Right lung (tissue), 2 donors: ENCODE measurements at regions not wholly inside any gene's neighbourhood (a gene's known extent, or its start where the extent isn't known, plus 50 kb on each side); places are given as distances from the start of the nearest gene placed in this dataset.
"Not testable (repeated sequence)": the region's sequence is repeated elsewhere in the genome, so short reads cannot be mapped to it uniquely, and the experiment has no call there.

Experiments
- DNase-seq, 2 donors: peaks; one replicate each; pipeline ENCODE4 v3.0.0-alpha.2; 2013

GRCh38 chr20:61083431-61083830 is 168.6 kb upstream of the CDH4 start:
- DNase-seq = no peak

- DNase-seq = no peak
Observed at GRCh38 chr20:61086031-61086430, 166.0 kb upstream of the CDH4 start.

GRCh38 chr20:61090541-61090940 is 161.5 kb upstream of the CDH4 start:
- DNase-seq = no peak

- no peak for DNase-seq
Observed at GRCh38 chr20:61092251-61092650, 159.8 kb upstream of the CDH4 start.

GRCh38 chr20:61094581-61094980 is 157.5 kb upstream of the CDH4 start:
- DNase-seq = no peak

GRCh38 chr20:61096463-61096862 is 155.6 kb upstream of the CDH4 start:
- no peak for DNase-seq

GRCh38 chr20:61099806-61100205 is 152.3 kb upstream of the CDH4 start:
- peak; percentile 51 to 60 for DNase-seq

GRCh38 chr20:61100489-61100888 is 151.6 kb upstream of the CDH4 start:
- no peak for DNase-seq

GRCh38 chr20:61101321-61101720 is 150.7 kb upstream of the CDH4 start:
- not testable (repeated sequence) for DNase-seq

- DNase-seq = no peak
Observed at GRCh38 chr20:61104232-61104631, 147.8 kb upstream of the CDH4 start.

GRCh38 chr20:61105395-61105794 is 146.7 kb upstream of the CDH4 start:
- DNase-seq = no peak

- peak in 1 of 2 donors; percentile 17 for DNase-seq
Observed at GRCh38 chr20:61106438-61106837, 145.6 kb upstream of the CDH4 start.

GRCh38 chr20:61109221-61109805 is 142.7 kb upstream of the CDH4 start:
- DNase-seq = no peak

- DNase-seq = no peak
Observed at GRCh38 chr20:61112515-61112914, 139.5 kb upstream of the CDH4 start.

GRCh38 chr20:61113731-61114130 is 138.3 kb upstream of the CDH4 start:
- no peak for DNase-seq

GRCh38 chr20:61114493-61115175 is 137.4 kb upstream of the CDH4 start:
- DNase-seq = no peak

GRCh38 chr20:61115364-61116065 is 136.5 kb upstream of the CDH4 start:
- DNase-seq = no peak

GRCh38 chr20:61117725-61118124 is 134.3 kb upstream of the CDH4 start:
- DNase-seq = no peak

- no peak for DNase-seq
Observed at GRCh38 chr20:61118429-61119224, 133.4 kb upstream of the CDH4 start.

- no peak for DNase-seq
Observed at GRCh38 chr20:61119273-61119672, 132.8 kb upstream of the CDH4 start.

GRCh38 chr20:61119794-61120410 is 132.2 kb upstream of the CDH4 start:
- DNase-seq = no peak
